Large intestine (tissue), 3 donors: ENCODE measurements at regions not wholly inside any gene's neighbourhood (a gene's known extent, or its start where the extent isn't known, plus 50 kb on each side); places are given as distances from the start of the nearest gene placed in this dataset.

Source experiments
- DNase-seq, 2 donors: peaks; one replicate each; pipeline versions ENCODE4 v3.0.0 to v3.0.0-alpha.2; 2013
- H3K27ac ChIP-seq: one replicate; pipeline ENCODE4 v1.5.1; 2013; ENCODE audit warnings: low read length
- H3K27me3 ChIP-seq: 2 replicates; pipeline ENCODE4 v1.6.1; 2013; ENCODE audit warnings: low read length; ENCODE audit not compliant: control insufficient read depth, insufficient read depth
- H3K36me3 ChIP-seq: 2 replicates; pipeline ENCODE4 v1.6.1; 2013; ENCODE audit warnings: low read length; ENCODE audit not compliant: control insufficient read depth, insufficient read depth
- H3K4me1 ChIP-seq: one replicate; pipeline ENCODE4 v1.6.1; 2013; ENCODE audit warnings: low read length; ENCODE audit not compliant: control insufficient read depth, insufficient read depth
- H3K4me3 ChIP-seq: one replicate; pipeline ENCODE4 v1.5.1; 2013; ENCODE audit warnings: low read length
- H3K9me3 ChIP-seq: one replicate; pipeline ENCODE4 v1.6.1; 2013; ENCODE audit warnings: mild to moderate bottlenecking, low read depth, low read length, moderate library complexity; ENCODE audit not compliant: control insufficient read depth
- WGBS: methylation state at CpG from one replicate; pipeline ENCODE4 v1.1.5; 2013; ENCODE audit warnings: low lambda C conversion rate; ENCODE audit not compliant: insufficient coverage; 5-methylcytosine and 5-hydroxymethylcytosine counted together

GRCh38 chr18:64513401-64513800 lies 364.5 kb upstream of the LINC00305 start:
- no peaks in the 10 kb centered on the region for H3K4me1 ChIP-seq
- no peaks in the 10 kb centered on the region for H3K36me3 ChIP-seq
- H3K27me3 ChIP-seq = no peaks in the 10 kb centered on the region
- no peak for DNase-seq
- H3K27ac ChIP-seq = no peak overlapping the region
- 38% methylated on average over 2 of the region's 3 CpGs for WGBS
- H3K4me3 ChIP-seq = no peak overlapping the region
- no peaks in the 10 kb centered on the region for H3K9me3 ChIP-seq

DNA sequence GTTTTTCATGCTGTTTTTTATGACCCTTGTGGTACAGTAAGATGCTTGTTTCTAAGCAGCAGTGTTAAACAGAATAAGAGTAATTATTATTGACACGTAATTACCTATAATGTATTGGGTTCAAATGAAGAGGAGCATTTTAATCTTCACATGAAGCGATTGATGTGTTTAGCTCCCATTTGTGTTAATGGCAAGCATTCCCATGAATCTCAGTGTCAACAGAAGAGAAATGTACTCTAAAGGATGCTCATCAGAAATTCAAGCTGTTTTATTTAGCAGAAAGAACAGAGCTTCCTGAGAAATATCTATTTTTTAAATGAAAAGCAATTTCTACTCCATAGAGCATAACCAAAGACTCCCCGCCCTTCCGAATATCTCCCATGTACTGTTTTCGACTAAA lies 341.3 kb upstream of the LINC00305 start:
- no peak overlapping the region for H3K4me3 ChIP-seq
- 100% methylated on average over 4 of the region's 5 CpGs for WGBS
- no peak overlapping the region for H3K27ac ChIP-seq
- no peaks in the 10 kb centered on the region for H3K9me3 ChIP-seq
- H3K4me1 ChIP-seq = no peaks in the 10 kb centered on the region
- DNase-seq = no peak
- no peaks in the 10 kb centered on the region for H3K36me3 ChIP-seq
- no peaks in the 10 kb centered on the region for H3K27me3 ChIP-seq

- H3K27ac ChIP-seq = no peak overlapping the region
- H3K4me3 ChIP-seq = no peak overlapping the region
- H3K4me1 ChIP-seq = no peaks in the 10 kb centered on the region
- no peak for DNase-seq
- no peaks in the 10 kb centered on the region for H3K36me3 ChIP-seq
- no peaks in the 10 kb centered on the region for H3K27me3 ChIP-seq
- no peaks in the 10 kb centered on the region for H3K9me3 ChIP-seq
Observed at GRCh38 chr18:64488698-64489097, 339.8 kb upstream of the LINC00305 start.

DNA sequence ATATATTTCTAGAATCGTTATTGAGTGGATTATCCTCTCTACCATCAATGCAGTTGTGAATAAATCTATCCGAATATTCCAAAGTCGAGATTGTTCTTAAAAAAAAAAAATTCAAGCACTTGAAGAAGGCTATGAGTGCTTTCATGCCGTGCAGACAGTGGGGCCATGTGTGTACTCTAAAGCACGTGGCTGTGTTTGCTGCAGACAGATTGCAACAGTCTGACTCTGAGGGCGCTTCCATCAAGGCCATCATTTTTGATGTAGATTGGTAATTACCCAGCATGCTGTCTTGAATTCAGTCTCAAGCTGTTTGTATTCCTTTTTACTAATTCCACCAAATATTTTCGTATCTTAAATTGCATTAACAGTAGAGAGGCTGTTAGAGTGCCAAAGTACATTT lies 325.9 kb upstream of the LINC00305 start:
- no peak overlapping the region for H3K4me3 ChIP-seq
- WGBS = 62% methylated on average over 4 of the region's 7 CpGs
- DNase-seq = no peak
- no peaks in the 10 kb centered on the region for H3K36me3 ChIP-seq
- no peaks in the 10 kb centered on the region for H3K9me3 ChIP-seq
- H3K27ac ChIP-seq = no peak overlapping the region
- no peaks in the 10 kb centered on the region for H3K4me1 ChIP-seq
- H3K27me3 ChIP-seq = no peaks in the 10 kb centered on the region

DNA sequence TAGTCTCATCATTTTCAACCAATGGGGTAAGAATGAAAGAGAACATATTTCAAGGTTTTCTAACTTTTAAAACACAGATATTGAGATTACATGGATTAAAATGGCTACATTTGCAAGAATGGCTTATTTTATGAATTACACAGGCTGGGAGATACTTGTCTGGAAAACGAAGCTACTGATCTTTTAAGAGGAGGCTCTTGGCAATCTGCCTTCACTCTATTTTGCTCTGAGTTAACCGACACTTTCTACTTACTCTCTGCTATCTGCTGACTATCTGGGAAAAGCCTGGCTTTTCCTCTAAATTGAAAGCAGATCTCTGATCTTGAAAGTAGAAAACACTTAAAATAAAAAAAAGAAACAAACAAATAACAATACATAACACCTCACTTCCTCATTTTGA lies 325.4 kb upstream of the LINC00305 start:
- WGBS = 50% methylated on average over 1 of the region's 2 CpGs
- Histone ChIP-seq H3K4me3 (no peak overlapping the region), H3K9me3 (no peaks in the 10 kb centered on the region), H3K27me3 (no peaks in the 10 kb centered on the region), H3K4me1 (no peaks in the 10 kb centered on the region), H3K27ac (no peak overlapping the region), H3K36me3 (no peaks in the 10 kb centered on the region)
- no peak for DNase-seq

DNA sequence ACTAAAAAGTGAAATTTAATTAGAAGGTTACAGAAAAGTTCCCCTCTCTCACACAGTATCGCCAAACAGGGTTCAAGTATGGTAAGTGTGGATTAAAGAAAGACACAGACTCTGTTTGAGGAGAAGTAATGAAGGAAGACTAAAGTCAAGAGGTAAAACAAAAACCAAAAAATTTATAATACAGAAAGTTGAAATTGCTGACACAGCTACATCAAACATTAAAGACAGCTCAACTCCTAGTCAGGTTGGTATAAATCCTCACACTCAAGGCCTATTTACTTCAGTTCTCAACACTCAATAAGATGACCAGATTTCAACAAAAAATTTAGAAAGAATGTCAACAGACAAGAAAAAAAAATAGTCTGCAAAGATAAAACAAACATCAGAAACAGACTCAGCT lies 300.5 kb upstream of the LINC00305 start:
- H3K27ac ChIP-seq = no peak overlapping the region
- no peaks in the 10 kb centered on the region for H3K4me1 ChIP-seq
- DNase-seq = no peak
- H3K27me3 ChIP-seq = no peaks in the 10 kb centered on the region
- H3K4me3 ChIP-seq = no peak overlapping the region
- no peaks in the 10 kb centered on the region for H3K36me3 ChIP-seq
- WGBS = 86% methylated on average over 1 of the region's 1 CpG
- no peaks in the 10 kb centered on the region for H3K9me3 ChIP-seq

GRCh38 chr18:64444819-64445218 lies 295.9 kb upstream of the LINC00305 start:
- Histone ChIP-seq H3K4me1 (no peaks in the 10 kb centered on the region), H3K27me3 (no peaks in the 10 kb centered on the region), H3K36me3 (no peaks in the 10 kb centered on the region), H3K4me3 (no peak overlapping the region), H3K9me3 (no peaks in the 10 kb centered on the region), H3K27ac (no peak overlapping the region)
- no CpG with 5 or more reads among the region's 2 CpGs for WGBS
- no peak for DNase-seq

GRCh38 chr18:64438178-64438577 lies 289.3 kb upstream of the LINC00305 start:
- Histone ChIP-seq H3K27ac (no peak overlapping the region), H3K36me3 (no peaks in the 10 kb centered on the region), H3K4me3 (no peak overlapping the region), H3K9me3 (no peaks in the 10 kb centered on the region), H3K27me3 (no peaks in the 10 kb centered on the region), H3K4me1 (no peaks in the 10 kb centered on the region)
- WGBS = no CpG with 5 or more reads among the region's 4 CpGs
- no peak for DNase-seq

DNA sequence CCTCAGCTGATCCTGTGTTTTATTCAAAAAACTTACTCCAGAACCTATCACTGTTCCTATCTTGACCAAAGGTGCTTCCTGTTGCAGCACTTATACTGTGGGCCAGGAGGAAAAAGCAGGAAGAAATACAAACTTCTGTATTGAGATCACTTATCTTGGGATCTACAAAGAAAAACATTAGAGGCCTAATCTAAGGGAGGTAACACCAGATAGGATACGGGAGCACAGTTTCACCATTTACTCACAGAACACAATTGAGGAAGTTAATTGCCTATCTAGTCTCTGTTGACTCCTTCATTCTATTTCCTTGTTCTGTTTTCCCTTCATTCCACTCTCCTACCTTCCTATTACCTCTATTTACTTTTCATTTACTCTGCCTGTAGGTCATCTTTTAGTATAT lies 287.2 kb upstream of the LINC00305 start:
- no peaks in the 10 kb centered on the region for H3K9me3 ChIP-seq
- no peak overlapping the region for H3K4me3 ChIP-seq
- no peaks in the 10 kb centered on the region for H3K4me1 ChIP-seq
- DNase-seq = no peak
- 17% methylated on average over 1 of the region's 1 CpG for WGBS
- H3K27ac ChIP-seq = no peak overlapping the region
- H3K36me3 ChIP-seq = no peaks in the 10 kb centered on the region
- no peaks in the 10 kb centered on the region for H3K27me3 ChIP-seq

DNA sequence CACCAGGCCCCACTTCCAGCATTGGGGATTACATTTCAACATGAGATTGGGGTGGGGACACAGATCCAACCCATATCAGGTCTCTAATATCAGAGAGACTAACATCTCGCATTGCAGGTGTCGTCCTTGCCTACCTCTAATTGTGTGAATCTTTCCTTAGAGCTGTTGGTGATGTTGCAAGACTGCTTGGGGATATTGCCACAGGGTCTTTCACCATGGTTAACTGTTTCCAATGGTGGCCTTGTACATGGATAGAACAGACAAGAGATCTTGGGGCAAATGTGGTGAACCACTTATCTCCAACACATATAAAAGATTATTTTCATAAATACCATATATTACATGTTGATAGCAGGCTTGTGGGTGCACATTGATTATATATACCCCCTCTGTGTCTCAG lies 270.3 kb upstream of the LINC00305 start:
- Histone ChIP-seq H3K4me1 (no peaks in the 10 kb centered on the region), H3K9me3 (no peaks in the 10 kb centered on the region), H3K27ac (no peak overlapping the region), H3K36me3 (no peaks in the 10 kb centered on the region), H3K4me3 (no peak overlapping the region), H3K27me3 (no peaks in the 10 kb centered on the region)
- no CpG with 5 or more reads among the region's 2 CpGs for WGBS
- DNase-seq = no peak

DNA sequence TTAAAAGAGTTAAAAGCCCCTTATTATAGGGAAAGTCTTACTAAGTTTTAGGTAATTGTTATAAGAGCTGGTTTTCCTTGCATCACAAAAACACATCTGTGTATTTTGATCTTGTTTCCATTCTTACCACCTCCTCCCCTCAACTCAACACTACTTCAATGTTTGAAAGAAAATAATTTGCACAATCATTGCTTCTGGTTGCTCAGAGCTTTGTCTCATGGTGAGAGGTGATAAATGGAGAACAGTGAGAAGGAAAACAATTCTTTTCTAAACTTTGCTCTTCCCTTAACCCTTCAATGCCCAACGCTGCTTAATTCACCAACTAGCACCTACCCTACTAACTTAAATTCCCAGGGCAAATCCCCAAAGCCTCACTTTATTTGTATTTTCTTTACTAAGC lies 268.1 kb upstream of the LINC00305 start:
- no peak for DNase-seq
- Histone ChIP-seq H3K27me3 (no peaks in the 10 kb centered on the region), H3K9me3 (no peaks in the 10 kb centered on the region), H3K27ac (no peak overlapping the region), H3K4me3 (no peak overlapping the region), H3K4me1 (no peaks in the 10 kb centered on the region), H3K36me3 (no peaks in the 10 kb centered on the region)
- WGBS = 14% methylated on average over 1 of the region's 1 CpG
